ENCODE measurements at regions not wholly inside any gene's neighbourhood (a gene's known extent, or its start where the extent isn't known, plus 50 kb on each side); places are given as distances from the start of the nearest gene placed in this dataset.

GRCh38 chr4:81896936-81897335, 425.2 kb upstream of the RASGEF1B start:
- DNase-seq (ENCODE audit: low spot score), result no peak

GRCh38 chr4:81891005-81891996, 419.6 kb upstream of the RASGEF1B start:
- ATAC-seq (no peak), DNase-seq (ENCODE audit: low spot score) (no peak)

More at GRCh38 chr4:81896936-81897335, 425.2 kb upstream of the RASGEF1B start:
- ATAC-seq, result no peak

- DNase-seq (ENCODE audit: low spot score), result no peak
- ATAC-seq, result no peak
These were observed 413.3 kb upstream of the RASGEF1B start for GRCh38 chr4:81884986-81885385.

- ATAC-seq (no peak), DNase-seq (ENCODE audit: low spot score) (no peak)
These were observed 412.1 kb upstream of the RASGEF1B start for GRCh38 chr4:81883530-81884450.

DNA sequence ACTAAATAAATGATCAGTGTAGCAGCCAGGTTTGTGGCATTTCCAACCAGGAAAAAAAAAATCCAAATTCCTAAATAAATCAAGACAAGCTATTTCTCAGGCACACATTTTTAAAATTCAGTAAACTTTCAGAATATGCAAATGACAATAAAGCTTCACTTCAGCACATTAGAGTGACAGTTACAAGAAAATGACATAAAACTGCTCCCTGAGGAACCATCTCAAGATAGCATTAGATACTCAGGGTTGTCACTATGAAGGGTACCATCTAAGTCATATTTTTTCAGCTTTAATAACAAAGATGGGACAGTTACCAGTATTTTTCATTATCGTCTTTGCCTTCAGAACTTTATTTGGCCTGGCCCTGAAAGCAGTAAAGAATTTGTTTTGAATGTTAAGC, 411.3 kb upstream of the RASGEF1B start:
- DNase-seq (ENCODE audit: low spot score), result no peak
- ATAC-seq, result no peak

DNA sequence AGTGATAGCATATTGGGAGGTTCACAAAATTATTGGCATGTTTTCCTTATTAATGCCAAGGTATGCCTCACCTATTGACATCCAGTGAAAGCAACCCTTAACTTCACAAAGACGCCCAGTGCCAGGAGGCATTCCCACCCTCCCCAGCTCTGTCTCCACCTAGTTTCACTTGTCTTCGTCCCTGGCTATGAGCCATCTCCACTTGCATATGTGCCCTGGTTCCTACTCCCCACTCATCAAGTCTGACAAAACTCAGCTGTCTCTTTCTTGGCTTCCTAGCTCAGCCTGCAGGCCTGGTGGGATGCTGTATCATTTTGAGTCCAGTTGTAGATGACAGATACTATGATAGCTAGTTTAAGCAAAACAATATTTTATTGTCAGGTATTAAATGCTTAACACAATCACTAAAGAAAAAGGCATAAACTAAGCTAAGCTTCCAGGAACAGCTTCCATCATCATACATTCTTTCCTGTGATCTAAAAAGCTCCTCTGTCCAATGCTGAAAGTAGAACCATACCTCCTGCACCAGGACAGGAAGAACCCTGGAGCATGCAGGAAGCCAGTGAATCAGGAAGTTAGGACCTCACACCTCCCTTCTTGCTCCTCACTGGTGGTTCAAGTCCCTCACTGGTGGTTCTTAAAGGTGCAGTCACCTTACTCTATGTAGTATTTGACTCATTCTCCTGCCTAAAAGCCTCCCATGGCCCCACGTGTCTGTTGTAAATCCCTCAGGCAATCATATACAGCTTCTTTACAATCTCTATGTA, 410.3 kb upstream of the RASGEF1B start:
- no peak for DNase-seq (ENCODE audit: low spot score)
- no peak for ATAC-seq

- DNase-seq (ENCODE audit: low spot score), result no peak
- peak; percentile 51 for ATAC-seq
These were observed 404.4 kb upstream of the RASGEF1B start for GRCh38 chr4:81876106-81876505.

- no peak for ATAC-seq
- DNase-seq (ENCODE audit: low spot score), result no peak
These were observed 403.2 kb upstream of the RASGEF1B start for GRCh38 chr4:81874661-81875515.

- DNase-seq (ENCODE audit: low spot score) (no peak), ATAC-seq (no peak)
These were observed 398.6 kb upstream of the RASGEF1B start for GRCh38 chr4:81870275-81870674.

- no peak for DNase-seq (ENCODE audit: low spot score)
- no peak for ATAC-seq
These were observed 388.4 kb upstream of the RASGEF1B start for GRCh38 chr4:81860111-81860510.

- ATAC-seq (no peak), DNase-seq (ENCODE audit: low spot score) (no peak)
These were observed 382.7 kb upstream of the RASGEF1B start for GRCh38 chr4:81854406-81854805.

DNA sequence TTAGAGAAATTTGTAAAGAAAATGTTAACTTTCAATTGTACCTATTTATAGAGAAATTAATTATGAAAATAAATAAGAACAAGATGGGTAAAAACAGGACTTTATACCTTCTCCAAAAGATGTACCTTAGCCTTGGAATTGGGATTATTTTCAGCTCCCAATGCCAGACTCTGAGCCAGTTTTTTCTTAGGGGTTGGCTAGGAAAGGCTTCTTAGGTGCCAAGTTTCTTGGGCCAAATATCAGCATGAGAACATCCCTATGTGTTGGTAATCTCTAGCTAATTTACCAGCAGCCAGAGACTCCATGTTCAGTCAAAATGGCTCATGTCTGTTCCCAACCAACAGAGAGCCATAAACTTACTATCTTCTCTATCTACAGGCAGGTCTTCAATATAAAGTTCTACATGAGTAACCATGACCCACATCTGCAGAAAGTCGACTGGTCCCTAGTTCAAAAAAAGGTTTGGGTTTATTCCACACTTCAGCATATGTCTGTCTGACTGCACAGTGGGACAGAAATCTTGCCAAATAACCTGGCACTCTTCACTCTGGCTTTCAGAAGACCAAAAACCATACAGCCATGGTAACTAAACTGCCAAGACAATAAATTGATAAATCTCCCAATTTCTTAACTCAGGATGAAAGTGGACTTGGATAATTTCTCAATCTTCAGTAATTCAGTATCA, 380.5 kb upstream of the RASGEF1B start:
- ATAC-seq (no peak), DNase-seq (ENCODE audit: low spot score) (no peak)

DNA sequence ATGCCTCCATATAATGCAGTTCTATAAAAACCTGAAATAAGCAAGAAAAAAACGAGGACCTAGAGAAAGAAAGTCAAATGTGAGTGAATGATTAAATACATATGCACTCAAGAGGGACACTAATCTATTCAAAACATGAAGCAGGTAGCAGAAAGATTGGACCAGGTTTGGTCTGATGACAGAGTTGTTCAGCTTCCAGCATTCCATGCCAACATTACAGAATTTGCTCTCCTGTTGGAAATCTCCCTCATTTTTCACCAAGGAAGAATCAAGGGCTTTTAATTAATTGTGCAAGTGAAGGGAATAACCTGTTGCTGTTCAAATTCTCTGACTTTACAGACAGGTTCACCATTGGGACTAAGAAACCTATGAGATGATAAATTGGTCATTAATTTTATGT, 379.0 kb upstream of the RASGEF1B start:
- ATAC-seq (no peak), DNase-seq (ENCODE audit: low spot score) (no peak)

DNA sequence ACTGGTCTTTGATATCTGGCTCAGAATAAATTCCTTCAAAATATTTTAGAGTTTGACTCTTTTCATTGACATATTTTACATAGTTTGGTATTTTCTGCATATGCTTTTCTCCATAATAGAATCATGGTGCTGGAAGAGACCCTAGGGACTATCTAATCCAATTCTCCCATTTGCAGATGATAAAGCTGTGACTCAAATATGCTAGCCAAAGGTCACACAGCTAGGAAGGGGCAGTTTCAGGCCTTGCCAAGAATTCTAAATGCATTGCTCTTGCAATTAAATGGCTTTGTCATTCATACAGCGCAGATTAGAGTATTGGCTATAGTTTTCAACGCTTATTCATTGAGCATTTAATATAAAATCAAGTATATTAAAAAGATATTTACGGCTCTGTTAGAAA, 374.1 kb upstream of the RASGEF1B start:
- DNase-seq (ENCODE audit: low spot score) (no peak), ATAC-seq (no peak)

GRCh38 chr4:81845273-81845672, 373.6 kb upstream of the RASGEF1B start:
- no peak for DNase-seq (ENCODE audit: low spot score)
- no peak for ATAC-seq

- peak; percentile 69 for DNase-seq (ENCODE audit: low spot score)
- peak; percentile 99 for ATAC-seq
These were observed 373.0 kb upstream of the RASGEF1B start for GRCh38 chr4:81844717-81845116.

DNA sequence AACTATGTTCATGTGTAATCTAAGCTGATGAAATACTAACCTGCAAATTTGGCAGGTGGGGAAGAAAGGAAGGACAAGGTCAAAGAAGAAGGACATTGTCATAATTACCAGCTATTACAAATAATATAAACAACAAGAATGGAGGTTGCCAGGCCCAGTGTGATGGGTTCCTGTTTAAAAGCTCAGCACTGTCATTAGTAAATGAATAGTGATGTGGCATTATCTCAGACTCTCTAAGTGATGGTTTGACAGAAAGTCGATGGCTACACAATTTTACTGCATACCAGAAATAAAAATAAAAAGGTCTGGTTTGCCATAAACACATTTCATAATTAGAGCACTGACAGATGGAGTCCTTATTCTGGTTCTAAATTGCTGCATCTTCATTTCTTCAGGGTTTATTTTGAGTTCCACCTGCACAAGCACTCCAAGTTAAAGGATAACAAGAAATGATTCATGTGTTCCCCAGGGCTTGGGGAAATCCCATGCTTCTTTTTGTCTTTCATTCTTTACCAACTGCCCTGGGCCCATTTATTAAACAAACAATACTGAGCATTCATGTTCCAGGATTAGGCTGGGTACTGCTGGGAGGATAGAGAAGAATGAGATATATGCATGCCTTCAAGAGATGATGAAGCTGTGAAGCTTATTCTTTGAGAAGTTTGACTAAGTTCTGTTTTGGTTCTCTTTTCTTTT, 367.8 kb upstream of the RASGEF1B start:
- DNase-seq (ENCODE audit: low spot score) (no peak), ATAC-seq (no peak)

GRCh38 chr4:81838586-81838985, 366.9 kb upstream of the RASGEF1B start:
- ATAC-seq (no peak), DNase-seq (ENCODE audit: low spot score) (no peak)

DNA sequence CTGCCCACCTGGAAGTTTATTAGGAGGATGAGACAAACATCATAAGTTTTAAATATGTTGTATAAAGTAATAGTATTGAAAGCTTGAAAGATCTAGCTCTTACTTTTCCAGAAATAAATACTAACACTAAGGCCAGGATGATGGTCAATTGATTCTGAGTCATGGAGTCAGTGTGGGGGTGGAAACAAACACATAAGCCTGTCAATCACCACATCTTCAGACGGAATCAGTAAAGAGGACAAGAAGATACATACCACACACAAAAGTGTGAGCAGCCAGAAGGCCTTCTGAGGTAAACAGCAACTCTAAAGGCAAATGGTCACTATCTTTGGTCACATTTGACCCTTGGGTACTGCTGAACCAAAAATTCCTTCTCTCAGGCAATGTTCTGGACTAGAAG, 365.0 kb upstream of the RASGEF1B start:
- DNase-seq (ENCODE audit: low spot score) (no peak), ATAC-seq (no peak)

All from left lobe of liver (tissue), 2 donors.